NT2/D1 (cell line): ENCODE measurements at regions not wholly inside any gene's neighbourhood (a gene's known extent, or its start where the extent isn't known, plus 50 kb on each side); places are given as distances from the start of the nearest gene placed in this dataset.

Source experiments
- DNase-seq: peaks from one replicate; pipeline ENCODE4 v3.0.0-alpha.2; 2011; ENCODE audit warnings: low read depth, low spot score
- H3K27me3 ChIP-seq: 2 replicates; pipeline ENCODE4 v1.6.0; 2011; ENCODE audit warnings: mild to moderate bottlenecking; ENCODE audit not compliant: insufficient read length, insufficient read depth
- H3K36me3 ChIP-seq: 2 replicates; pipeline ENCODE4 v1.6.1; 2011; ENCODE audit warnings: mild to moderate bottlenecking, low read length, mixed read lengths; ENCODE audit not compliant: insufficient read depth, insufficient read length
- H3K4me1 ChIP-seq: 2 replicates; pipeline ENCODE4 v1.5.1; 2011; ENCODE audit not compliant: insufficient read depth, insufficient read length
- H3K4me3 ChIP-seq: 2 replicates; pipeline ENCODE4 v1.5.1; 2011; ENCODE audit warnings: low read depth; ENCODE audit not compliant: insufficient read length
- H3K9ac ChIP-seq: 2 replicates; pipeline ENCODE4 v1.6.0; 2011; ENCODE audit warnings: low read depth; ENCODE audit not compliant: insufficient read length
- H3K9me3 ChIP-seq: 2 replicates; pipeline ENCODE4 v1.5.1; 2011; ENCODE audit warnings: mild to moderate bottlenecking, low read length; ENCODE audit not compliant: insufficient read depth
- SUZ12 ChIP-seq: IDR thresholded peaks from 2 replicates; pipeline ENCODE4 v1.6.1; 2011; ENCODE audit not compliant: insufficient read length, insufficient read depth; ENCODE audit errors: extremely low read depth
- YY1 ChIP-seq: IDR thresholded peaks from 2 replicates; pipeline ENCODE4 v1.6.1; 2011; ENCODE audit not compliant: insufficient read length, insufficient read depth
- ZNF274 ChIP-seq: IDR thresholded peaks from 2 replicates; pipeline ENCODE4 v1.6.1; 2011; ENCODE audit warnings: mild to moderate bottlenecking, low read depth, low read length

- DNase-seq: no peak
- Histone ChIP-seq H3K27me3 (no peaks in the 10 kb centered on the region), H3K9me3 (no peaks in the 10 kb centered on the region), H3K9ac (no peak overlapping the region), H3K4me1 (no peaks in the 10 kb centered on the region), H3K4me3 (no peak overlapping the region), H3K36me3 (no peaks in the 10 kb centered on the region)
- no peak for TF ChIP-seq YY1
These were observed 861.1 kb upstream of the ZWINT start for GRCh38 chr10:57222129-57222528.

- no peaks in the 10 kb centered on the region for H3K27me3 ChIP-seq
- H3K36me3 ChIP-seq: no peaks in the 10 kb centered on the region
- no peak overlapping the region for H3K9ac ChIP-seq
- no peak for DNase-seq
- no peaks in the 10 kb centered on the region for H3K9me3 ChIP-seq
- no peaks in the 10 kb centered on the region for H3K4me1 ChIP-seq
- H3K4me3 ChIP-seq: no peak overlapping the region
- TF ChIP-seq SUZ12: no peak
- no peak for TF ChIP-seq ZNF274
- no peak for TF ChIP-seq YY1
These were observed 860.6 kb upstream of the ZWINT start for GRCh38 chr10:57221674-57222073.

- Histone ChIP-seq H3K9ac (no peak overlapping the region), H3K27me3 (no peaks in the 10 kb centered on the region), H3K9me3 (no peaks in the 10 kb centered on the region), H3K4me3 (no peak overlapping the region), H3K4me1 (no peaks in the 10 kb centered on the region), H3K36me3 (no peaks in the 10 kb centered on the region)
- TF ChIP-seq SUZ12 (no peak), YY1 (no peak), ZNF274 (no peak)
- DNase-seq: no peak
These were observed 857.3 kb upstream of the ZWINT start for GRCh38 chr10:57218382-57218781.

DNA sequence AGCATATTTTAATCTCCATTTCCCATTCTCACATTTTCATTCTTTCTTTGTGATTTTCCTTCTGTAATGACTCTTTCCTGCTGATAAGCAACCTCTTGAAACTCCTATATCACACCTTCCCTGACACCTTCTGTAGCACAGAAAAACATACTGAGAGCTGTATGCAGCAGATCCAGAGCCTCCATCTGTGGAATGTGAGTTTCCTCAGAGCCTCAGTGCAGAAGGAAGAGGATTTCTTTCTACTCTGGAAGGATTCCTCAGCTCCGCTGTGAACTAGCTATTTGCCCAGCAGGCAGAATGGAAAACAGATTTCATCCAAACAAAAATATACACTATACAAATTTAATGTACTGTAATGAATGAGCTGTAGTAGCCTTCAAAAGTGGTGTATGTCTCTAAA, 841.3 kb upstream of the ZWINT start:
- Histone ChIP-seq H3K9me3 (no peaks in the 10 kb centered on the region), H3K27me3 (no peaks in the 10 kb centered on the region), H3K4me1 (no peaks in the 10 kb centered on the region), H3K4me3 (no peak overlapping the region), H3K9ac (no peak overlapping the region), H3K36me3 (no peaks in the 10 kb centered on the region)
- no peak for DNase-seq
- TF ChIP-seq SUZ12: no peak

GRCh38 chr10:57188846-57189245, 827.8 kb upstream of the ZWINT start:
- no peak for DNase-seq
- TF ChIP-seq ZNF274: no peak
- TF ChIP-seq YY1: no peak
- no peak for TF ChIP-seq SUZ12
- H3K27me3 ChIP-seq: no peaks in the 10 kb centered on the region

GRCh38 chr10:57186201-57186600, 825.1 kb upstream of the ZWINT start:
- TF ChIP-seq ZNF274 (no peak), SUZ12 (no peak)
- Histone ChIP-seq H3K36me3 (no peaks in the 10 kb centered on the region), H3K9ac (no peak overlapping the region), H3K27me3 (no peaks in the 10 kb centered on the region), H3K4me1 (no peaks in the 10 kb centered on the region), H3K4me3 (no peak overlapping the region), H3K9me3 (no peaks in the 10 kb centered on the region)
- no peak for DNase-seq

More at GRCh38 chr10:57188846-57189245, 827.8 kb upstream of the ZWINT start:
- Histone ChIP-seq H3K9ac (no peak overlapping the region), H3K4me3 (no peak overlapping the region), H3K9me3 (no peaks in the 10 kb centered on the region), H3K4me1 (no peaks in the 10 kb centered on the region), H3K36me3 (no peaks in the 10 kb centered on the region)

DNA sequence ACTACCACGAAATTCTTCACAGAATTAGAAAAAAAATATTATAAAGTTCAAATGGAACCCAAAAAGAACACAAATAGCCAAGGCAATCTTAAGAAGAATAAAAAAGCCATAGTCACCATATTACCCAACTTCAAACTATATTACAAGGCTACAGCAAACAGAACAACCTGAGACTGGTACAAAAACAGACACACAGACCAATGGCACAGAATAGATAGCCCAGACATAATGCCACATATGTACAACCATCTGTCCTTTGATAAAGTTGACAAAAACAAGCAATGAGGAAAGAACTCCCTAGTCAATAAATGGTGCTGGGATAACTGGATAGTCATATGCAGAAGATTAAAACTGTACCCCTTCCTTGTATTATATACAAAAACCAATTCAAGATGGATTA, 808.5 kb upstream of the ZWINT start:
- Histone ChIP-seq H3K4me1 (peaks cover 3% of the 10 kb centered on the region), H3K27me3 (no peaks in the 10 kb centered on the region), H3K9ac (no peak overlapping the region), H3K9me3 (no peaks in the 10 kb centered on the region), H3K36me3 (no peaks in the 10 kb centered on the region), H3K4me3 (no peak overlapping the region)
- TF ChIP-seq ZNF274: no peak
- TF ChIP-seq SUZ12: no peak
- no peak for TF ChIP-seq YY1
- DNase-seq: no peak

- H3K4me3 ChIP-seq: no peak overlapping the region
- no peak for DNase-seq
- H3K9ac ChIP-seq: no peak overlapping the region
- no peaks in the 10 kb centered on the region for H3K27me3 ChIP-seq
- peaks cover 3% of the 10 kb centered on the region for H3K4me1 ChIP-seq
- no peaks in the 10 kb centered on the region for H3K36me3 ChIP-seq
- TF ChIP-seq ZNF274: no peak
- TF ChIP-seq SUZ12: no peak
- no peak for TF ChIP-seq YY1
- H3K9me3 ChIP-seq: no peaks in the 10 kb centered on the region
These were observed 807.7 kb upstream of the ZWINT start for GRCh38 chr10:57168611-57169240.
